SK-N-MC (cell line): ENCODE measurements at regions not wholly inside any gene's neighbourhood (a gene's known extent, or its start where the extent isn't known, plus 50 kb on each side); places are given as distances from the start of the nearest gene placed in this dataset.

Experiments used
- DNase-seq: peaks from one replicate; pipeline ENCODE4 v3.0.0-alpha.2; 2011; ENCODE audit warnings: low read depth, low spot score
- H3K27ac ChIP-seq: fragments of 200-600 bp; sonication (generic); 2 replicates; pipeline ENCODE4 v1.5.1; 2016; ENCODE audit warnings: mixed run types
- H3K36me3 ChIP-seq: fragments of 200-600 bp; sonication (generic); 2 replicates; pipeline ENCODE4 v1.6.1; 2017; ENCODE audit warnings: antibody characterized with exemption, low read length, mixed read lengths; ENCODE audit not compliant: insufficient read depth
- H3K4me3 ChIP-seq: fragments of 200-600 bp; sonication (generic); 2 replicates; pipeline ENCODE4 v1.5.1; 2016
- H3K9ac ChIP-seq: fragments of 200-600 bp; sonication (generic); 2 replicates; pipeline ENCODE4 v1.8.0; 2017; ENCODE audit warnings: mixed run types, mixed read lengths; ENCODE audit not compliant: insufficient read length
- H3K9me3 ChIP-seq: fragments of 200-600 bp; sonication (generic); 2 replicates; pipeline ENCODE4 v1.6.1; 2017; ENCODE audit warnings: low read depth, mild to moderate bottlenecking, antibody characterized with exemption, low read length, moderate library complexity, mixed read lengths
- EZH2 ChIP-seq: fragments of 200-600 bp; sonication (generic); IDR thresholded peaks from one replicate; pipeline ENCODE4 v1.6.1; 2017; ENCODE audit warnings: antibody characterized with exemption
- FOXP2 ChIP-seq: optimal IDR thresholded peaks from 2 replicates; pipeline ENCODE3; 2011; ENCODE audit warnings: mild to moderate bottlenecking, moderate library complexity; ENCODE audit not compliant: insufficient read depth; ENCODE audit errors: extremely low read length, control extremely low read depth
- POLR2AphosphoS5 ChIP-seq: IDR thresholded peaks from 2 replicates; pipeline ENCODE4 v1.6.1; 2012; ENCODE audit warnings: mild to moderate bottlenecking, low read depth, low read length, borderline replicate concordance

DNA sequence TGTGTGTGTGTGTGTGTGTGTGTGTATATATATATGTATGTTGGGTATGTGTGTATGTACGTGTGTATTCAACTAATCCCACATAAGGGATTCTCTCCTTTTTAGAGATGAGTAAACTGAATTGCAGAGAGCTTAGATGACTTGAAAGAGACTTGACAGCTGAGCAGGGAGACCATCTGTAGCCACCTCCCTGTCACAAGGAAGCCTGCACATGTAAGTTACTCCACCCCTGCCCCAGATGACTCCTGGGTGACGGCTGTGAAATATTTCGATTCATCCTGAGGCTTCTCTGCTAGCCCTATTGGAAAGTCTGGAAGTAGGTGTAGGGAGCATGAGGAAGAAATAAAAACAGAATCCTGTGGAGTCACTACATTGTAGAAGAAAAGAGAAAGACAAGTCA lies 480.4 kb downstream of the FOXO1 start:
- DNase-seq: no peak
- H3K9ac ChIP-seq: no peak overlapping the region
- TF ChIP-seq POLR2AphosphoS5: no peak
- no peak for TF ChIP-seq FOXP2
- TF ChIP-seq EZH2: no peak
- H3K27ac ChIP-seq: no peak overlapping the region
- no peaks in the 10 kb centered on the region for H3K36me3 ChIP-seq
- no peaks in the 10 kb centered on the region for H3K9me3 ChIP-seq
- H3K4me3 ChIP-seq: no peak overlapping the region

- Histone ChIP-seq H3K4me3 (no peak overlapping the region), H3K27ac (no peak overlapping the region), H3K9ac (no peak overlapping the region), H3K9me3 (no peaks in the 10 kb centered on the region), H3K36me3 (no peaks in the 10 kb centered on the region)
- DNase-seq: no peak
- TF ChIP-seq EZH2 (no peak), FOXP2 (no peak), POLR2AphosphoS5 (no peak)
These were observed 479.7 kb downstream of the FOXO1 start for GRCh38 chr13:40186626-40187323.

GRCh38 chr13:40187324-40187795 lies 479.1 kb downstream of the FOXO1 start:
- no peak overlapping the region for H3K4me3 ChIP-seq
- no peak for DNase-seq

GRCh38 chr13:40187841-40188591 lies 478.4 kb downstream of the FOXO1 start:
- DNase-seq: no peak
- Histone ChIP-seq H3K9me3 (no peaks in the 10 kb centered on the region), H3K9ac (no peak overlapping the region), H3K27ac (no peak overlapping the region), H3K36me3 (no peaks in the 10 kb centered on the region), H3K4me3 (no peak overlapping the region)
- TF ChIP-seq POLR2AphosphoS5: no peak
- TF ChIP-seq FOXP2: no peak
- TF ChIP-seq EZH2: no peak

More at GRCh38 chr13:40187324-40187795, 479.1 kb downstream of the FOXO1 start:
- Histone ChIP-seq H3K9me3 (no peaks in the 10 kb centered on the region), H3K9ac (no peak overlapping the region), H3K36me3 (no peaks in the 10 kb centered on the region), H3K27ac (no peak overlapping the region)
- TF ChIP-seq FOXP2 (no peak), EZH2 (no peak), POLR2AphosphoS5 (no peak)

DNA sequence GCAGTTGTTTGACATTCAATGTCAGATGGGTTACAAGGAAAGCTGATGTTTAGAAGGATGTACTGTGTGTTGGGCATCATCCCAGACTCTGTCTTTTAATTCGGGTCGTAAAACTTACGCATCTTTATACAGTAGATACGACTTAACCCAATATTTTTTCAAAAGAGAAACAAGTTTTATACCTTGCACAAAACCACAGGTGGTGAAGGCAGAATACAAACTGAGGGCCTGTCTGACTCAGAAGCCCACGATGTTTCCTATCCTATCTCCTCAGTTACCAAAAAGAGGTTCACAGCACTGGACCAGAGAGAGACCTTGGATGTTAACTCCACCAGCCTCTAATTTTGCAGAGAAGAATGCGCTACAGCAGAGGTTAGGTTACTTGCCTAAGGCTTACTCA lies 477.0 kb downstream of the FOXO1 start:
- H3K4me3 ChIP-seq: no peak overlapping the region
- H3K9ac ChIP-seq: no peak overlapping the region
- H3K9me3 ChIP-seq: no peaks in the 10 kb centered on the region
- no peaks in the 10 kb centered on the region for H3K36me3 ChIP-seq
- no peak overlapping the region for H3K27ac ChIP-seq
- no peak for DNase-seq
- TF ChIP-seq FOXP2 (no peak), EZH2 (no peak), POLR2AphosphoS5 (no peak)

DNA sequence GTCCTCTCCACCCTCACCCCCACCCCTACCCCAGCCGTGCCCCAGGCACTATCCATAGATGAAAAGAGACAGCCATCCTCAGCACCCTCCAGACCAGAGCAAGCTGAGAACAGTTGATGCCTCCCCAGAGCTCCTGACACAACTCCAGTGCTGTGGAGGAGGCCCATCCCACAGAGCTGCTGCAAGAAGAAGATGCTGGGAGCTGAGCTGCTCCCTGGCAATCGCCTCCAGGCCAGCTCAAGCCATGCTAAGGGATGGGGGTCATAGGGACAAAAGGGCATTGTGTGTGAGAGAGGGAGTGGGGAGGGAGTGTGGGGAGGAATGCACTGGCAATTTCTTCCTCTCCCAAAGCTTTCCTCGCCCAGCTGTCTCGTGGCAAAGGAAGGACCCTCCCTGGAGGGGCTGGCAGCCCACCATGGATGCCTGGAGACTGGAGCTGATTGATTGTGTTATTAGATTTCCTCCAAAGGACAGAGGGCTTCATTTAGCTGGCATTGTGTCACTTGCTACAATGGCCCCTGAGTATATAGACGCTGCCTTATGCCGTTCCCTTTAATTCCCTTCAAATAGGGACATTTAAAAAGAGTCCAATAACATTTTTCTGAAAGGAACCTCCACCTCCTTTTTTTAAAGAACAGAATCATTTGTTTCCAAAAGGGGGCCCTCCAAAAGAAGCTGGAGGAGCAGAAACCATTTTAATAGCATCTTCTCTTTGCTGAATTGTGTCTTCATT lies 476.4 kb downstream of the FOXO1 start:
- Histone ChIP-seq H3K9ac (no peak overlapping the region), H3K27ac (no peak overlapping the region), H3K9me3 (no peaks in the 10 kb centered on the region), H3K36me3 (no peaks in the 10 kb centered on the region), H3K4me3 (no peak overlapping the region)
- TF ChIP-seq POLR2AphosphoS5 (no peak), FOXP2 (no peak), EZH2 (no peak)
- no peak for DNase-seq

DNA sequence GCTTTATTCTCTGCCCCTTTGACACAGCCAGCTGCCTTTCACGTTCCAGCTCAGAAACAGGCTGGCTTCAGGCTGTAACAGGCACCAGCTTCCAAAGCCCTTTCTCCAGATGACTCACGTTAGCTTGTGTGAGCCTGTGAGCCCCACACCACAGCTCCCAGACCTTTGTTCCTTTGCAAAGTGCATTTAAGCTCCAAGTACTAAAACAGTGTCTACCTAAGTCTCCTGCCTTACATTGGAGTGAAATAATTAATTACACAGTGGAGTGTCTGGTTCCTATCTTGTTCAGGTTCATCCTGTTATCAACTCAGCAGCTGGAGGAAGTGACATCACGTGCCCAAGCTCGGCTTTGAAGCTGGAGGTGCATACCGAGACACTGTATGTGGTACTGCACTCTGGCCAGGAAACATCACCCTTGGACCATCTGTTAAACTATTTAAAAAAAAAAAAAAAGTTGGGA lies 475.8 kb downstream of the FOXO1 start:
- DNase-seq: no peak
- Histone ChIP-seq H3K9ac (no peak overlapping the region), H3K4me3 (no peak overlapping the region), H3K9me3 (no peaks in the 10 kb centered on the region), H3K36me3 (no peaks in the 10 kb centered on the region), H3K27ac (no peak overlapping the region)
- TF ChIP-seq EZH2: no peak
- TF ChIP-seq FOXP2: no peak
- no peak for TF ChIP-seq POLR2AphosphoS5
